ENCODE measurements at regions not wholly inside any gene's neighbourhood (a gene's known extent, or its start where the extent isn't known, plus 50 kb on each side); places are given as distances from the start of the nearest gene placed in this dataset.
A peak's percentile ranks its signal among the peaks of the same experiment; 100 is the strongest.

GRCh38 chr20:61066526-61066925 is 185.5 kb upstream of the CDH4 start:
- H3K9me3 ChIP-seq (replicated peaks; ENCODE audit: low read length) = no peaks in the 10 kb centered on the region
- no peak overlapping the region for H3K9ac ChIP-seq (ENCODE audit: low read depth, low read length)
- H3K4me1 ChIP-seq (ENCODE audit: control insufficient read depth, insufficient read depth, low read length) = no peaks in the 10 kb centered on the region
- no peak overlapping the region for H3K4me2 ChIP-seq (ENCODE audit: low read length)
- no peaks in the 10 kb centered on the region for H3K36me3 ChIP-seq (ENCODE audit: insufficient read depth, low read length)
- peaks cover 68% of the 10 kb centered on the region for H3K27me3 ChIP-seq (ENCODE audit: control insufficient read depth, insufficient read depth, low read length)
- H3K4me3 ChIP-seq (ENCODE audit: low read length) = no peak overlapping the region

GRCh38 chr20:61067221-61067620 is 184.8 kb upstream of the CDH4 start:
- Histone ChIP-seq H3K9me3 (replicated peaks; ENCODE audit: low read length) (no peaks in the 10 kb centered on the region), H3K9ac (ENCODE audit: low read depth, low read length) (no peak overlapping the region), H3K36me3 (ENCODE audit: insufficient read depth, low read length) (no peaks in the 10 kb centered on the region), H3K4me1 (ENCODE audit: control insufficient read depth, insufficient read depth, low read length) (no peaks in the 10 kb centered on the region), H3K4me2 (ENCODE audit: low read length) (no peak overlapping the region), H3K4me3 (ENCODE audit: low read length) (no peak overlapping the region), H3K27me3 (ENCODE audit: control insufficient read depth, insufficient read depth, low read length) (peaks cover 70% of the 10 kb centered on the region)

GRCh38 chr20:61072398-61072797 is 179.7 kb upstream of the CDH4 start:
- H3K9ac ChIP-seq (ENCODE audit: low read depth, low read length) = no peak overlapping the region

GRCh38 chr20:61073376-61073775 is 178.7 kb upstream of the CDH4 start:
- no peak overlapping the region for H3K4me2 ChIP-seq (ENCODE audit: low read length)
- no peaks in the 10 kb centered on the region for H3K9me3 ChIP-seq (replicated peaks; ENCODE audit: low read length)
- H3K4me3 ChIP-seq (ENCODE audit: low read length) = no peak overlapping the region
- no peak overlapping the region for H3K9ac ChIP-seq (ENCODE audit: low read depth, low read length)
- H3K27me3 ChIP-seq (ENCODE audit: control insufficient read depth, insufficient read depth, low read length) = peaks cover 82% of the 10 kb centered on the region
- H3K36me3 ChIP-seq (ENCODE audit: insufficient read depth, low read length) = no peaks in the 10 kb centered on the region
- no peaks in the 10 kb centered on the region for H3K4me1 ChIP-seq (ENCODE audit: control insufficient read depth, insufficient read depth, low read length)

More at GRCh38 chr20:61072398-61072797, 179.7 kb upstream of the CDH4 start:
- Histone ChIP-seq H3K27me3 (ENCODE audit: control insufficient read depth, insufficient read depth, low read length) (peaks cover 80% of the 10 kb centered on the region), H3K9me3 (replicated peaks; ENCODE audit: low read length) (no peaks in the 10 kb centered on the region), H3K4me2 (ENCODE audit: low read length) (no peak overlapping the region), H3K4me3 (ENCODE audit: low read length) (no peak overlapping the region), H3K4me1 (ENCODE audit: control insufficient read depth, insufficient read depth, low read length) (no peaks in the 10 kb centered on the region), H3K36me3 (ENCODE audit: insufficient read depth, low read length) (no peaks in the 10 kb centered on the region)

- Histone ChIP-seq H3K4me1 (ENCODE audit: control insufficient read depth, insufficient read depth, low read length) (no peaks in the 10 kb centered on the region), H3K4me2 (ENCODE audit: low read length) (no peak overlapping the region), H3K27me3 (ENCODE audit: control insufficient read depth, insufficient read depth, low read length) (peaks cover 84% of the 10 kb centered on the region), H3K36me3 (ENCODE audit: insufficient read depth, low read length) (no peaks in the 10 kb centered on the region), H3K9ac (ENCODE audit: low read depth, low read length) (no peak overlapping the region), H3K4me3 (ENCODE audit: low read length) (no peak overlapping the region), H3K9me3 (replicated peaks; ENCODE audit: low read length) (no peaks in the 10 kb centered on the region)
Observed at GRCh38 chr20:61082720-61083119, 169.3 kb upstream of the CDH4 start.

GRCh38 chr20:61083431-61083830 is 168.6 kb upstream of the CDH4 start:
- no peak overlapping the region for H3K4me3 ChIP-seq (ENCODE audit: low read length)
- peaks cover 84% of the 10 kb centered on the region for H3K27me3 ChIP-seq (ENCODE audit: control insufficient read depth, insufficient read depth, low read length)
- H3K9ac ChIP-seq (ENCODE audit: low read depth, low read length) = no peak overlapping the region
- no peaks in the 10 kb centered on the region for H3K4me1 ChIP-seq (ENCODE audit: control insufficient read depth, insufficient read depth, low read length)
- no peaks in the 10 kb centered on the region for H3K36me3 ChIP-seq (ENCODE audit: insufficient read depth, low read length)
- H3K9me3 ChIP-seq (replicated peaks; ENCODE audit: low read length) = no peaks in the 10 kb centered on the region
- no peak overlapping the region for H3K4me2 ChIP-seq (ENCODE audit: low read length)

- Histone ChIP-seq H3K4me2 (ENCODE audit: low read length) (no peak overlapping the region), H3K4me3 (ENCODE audit: low read length) (no peak overlapping the region), H3K9me3 (replicated peaks; ENCODE audit: low read length) (no peaks in the 10 kb centered on the region), H3K4me1 (ENCODE audit: control insufficient read depth, insufficient read depth, low read length) (no peaks in the 10 kb centered on the region), H3K27me3 (ENCODE audit: control insufficient read depth, insufficient read depth, low read length) (peaks cover 74% of the 10 kb centered on the region), H3K36me3 (ENCODE audit: insufficient read depth, low read length) (no peaks in the 10 kb centered on the region), H3K9ac (ENCODE audit: low read depth, low read length) (no peak overlapping the region)
Observed at GRCh38 chr20:61086031-61086430, 166.0 kb upstream of the CDH4 start.

GRCh38 chr20:61090541-61090940 is 161.5 kb upstream of the CDH4 start:
- no peak overlapping the region for H3K4me3 ChIP-seq (ENCODE audit: low read length)
- H3K9me3 ChIP-seq (replicated peaks; ENCODE audit: low read length) = peaks cover 5% of the 10 kb centered on the region
- H3K9ac ChIP-seq (ENCODE audit: low read depth, low read length) = no peak overlapping the region
- no peak overlapping the region for H3K4me2 ChIP-seq (ENCODE audit: low read length)
- H3K27me3 ChIP-seq (ENCODE audit: control insufficient read depth, insufficient read depth, low read length) = peaks cover 64% of the 10 kb centered on the region
- H3K4me1 ChIP-seq (ENCODE audit: control insufficient read depth, insufficient read depth, low read length) = no peaks in the 10 kb centered on the region
- H3K36me3 ChIP-seq (ENCODE audit: insufficient read depth, low read length) = no peaks in the 10 kb centered on the region

- H3K4me3 ChIP-seq (ENCODE audit: low read length) = no peak overlapping the region
- peaks cover 9% of the 10 kb centered on the region for H3K9me3 ChIP-seq (replicated peaks; ENCODE audit: low read length)
Observed at GRCh38 chr20:61092251-61092650, 159.8 kb upstream of the CDH4 start.

GRCh38 chr20:61094581-61094980 is 157.5 kb upstream of the CDH4 start:
- Histone ChIP-seq H3K9me3 (replicated peaks; ENCODE audit: low read length) (peaks cover 9% of the 10 kb centered on the region), H3K4me3 (ENCODE audit: low read length) (no peak overlapping the region), H3K36me3 (ENCODE audit: insufficient read depth, low read length) (no peaks in the 10 kb centered on the region), H3K9ac (ENCODE audit: low read depth, low read length) (no peak overlapping the region), H3K27me3 (ENCODE audit: control insufficient read depth, insufficient read depth, low read length) (peaks cover 60% of the 10 kb centered on the region), H3K4me2 (ENCODE audit: low read length) (no peak overlapping the region), H3K4me1 (ENCODE audit: control insufficient read depth, insufficient read depth, low read length) (no peaks in the 10 kb centered on the region)

More at GRCh38 chr20:61092251-61092650, 159.8 kb upstream of the CDH4 start:
- Histone ChIP-seq H3K27me3 (ENCODE audit: control insufficient read depth, insufficient read depth, low read length) (peaks cover 61% of the 10 kb centered on the region), H3K9ac (ENCODE audit: low read depth, low read length) (no peak overlapping the region), H3K36me3 (ENCODE audit: insufficient read depth, low read length) (no peaks in the 10 kb centered on the region), H3K4me2 (ENCODE audit: low read length) (no peak overlapping the region), H3K4me1 (ENCODE audit: control insufficient read depth, insufficient read depth, low read length) (no peaks in the 10 kb centered on the region)

- H3K4me2 ChIP-seq (ENCODE audit: low read length) = no peak overlapping the region
- no peaks in the 10 kb centered on the region for H3K4me1 ChIP-seq (ENCODE audit: control insufficient read depth, insufficient read depth, low read length)
- no peak overlapping the region for H3K4me3 ChIP-seq (ENCODE audit: low read length)
- H3K36me3 ChIP-seq (ENCODE audit: insufficient read depth, low read length) = no peaks in the 10 kb centered on the region
- H3K9me3 ChIP-seq (replicated peaks; ENCODE audit: low read length) = peaks cover 9% of the 10 kb centered on the region
- peaks cover 61% of the 10 kb centered on the region for H3K27me3 ChIP-seq (ENCODE audit: control insufficient read depth, insufficient read depth, low read length)
- H3K9ac ChIP-seq (ENCODE audit: low read depth, low read length) = no peak overlapping the region
Observed at GRCh38 chr20:61096463-61096862, 155.6 kb upstream of the CDH4 start.

GRCh38 chr20:61099806-61100205 is 152.3 kb upstream of the CDH4 start:
- no peak overlapping the region for H3K4me3 ChIP-seq (ENCODE audit: low read length)
- peaks cover 52% of the 10 kb centered on the region for H3K27me3 ChIP-seq (ENCODE audit: control insufficient read depth, insufficient read depth, low read length)
- peak overlapping the region; percentile 5 for H3K4me2 ChIP-seq (ENCODE audit: low read length)
- no peak overlapping the region for H3K9ac ChIP-seq (ENCODE audit: low read depth, low read length)
- no peaks in the 10 kb centered on the region for H3K4me1 ChIP-seq (ENCODE audit: control insufficient read depth, insufficient read depth, low read length)
- peaks cover 4% of the 10 kb centered on the region for H3K9me3 ChIP-seq (replicated peaks; ENCODE audit: low read length)
- no peaks in the 10 kb centered on the region for H3K36me3 ChIP-seq (ENCODE audit: insufficient read depth, low read length)
